ENCODE measurements at regions not wholly inside any gene's neighbourhood (a gene's known extent, or its start where the extent isn't known, plus 50 kb on each side); places are given as distances from the start of the nearest gene placed in this dataset.

- H3K27me3 ChIP-seq (ENCODE audit: control insufficient read depth, insufficient read depth, low read length) = no peaks in the 10 kb centered on the region
- no peak overlapping the region for H3K27ac ChIP-seq (ENCODE audit: low read length)
- peaks cover 21% of the 10 kb centered on the region for H3K4me1 ChIP-seq (ENCODE audit: control insufficient read depth, low read depth, low read length)
- H3K36me3 ChIP-seq (ENCODE audit: control insufficient read depth, low read depth, low read length) = no peaks in the 10 kb centered on the region
- H3K9me3 ChIP-seq (ENCODE audit: control insufficient read depth, low read depth, low read length) = no peaks in the 10 kb centered on the region
- H3K9ac ChIP-seq (ENCODE audit: low read length) = no peak overlapping the region
- no peak overlapping the region for H3K4me3 ChIP-seq (ENCODE audit: low read length)
These were observed 105.9 kb upstream of the TARS1 start for GRCh38 chr5:33334829-33335228.

DNA sequence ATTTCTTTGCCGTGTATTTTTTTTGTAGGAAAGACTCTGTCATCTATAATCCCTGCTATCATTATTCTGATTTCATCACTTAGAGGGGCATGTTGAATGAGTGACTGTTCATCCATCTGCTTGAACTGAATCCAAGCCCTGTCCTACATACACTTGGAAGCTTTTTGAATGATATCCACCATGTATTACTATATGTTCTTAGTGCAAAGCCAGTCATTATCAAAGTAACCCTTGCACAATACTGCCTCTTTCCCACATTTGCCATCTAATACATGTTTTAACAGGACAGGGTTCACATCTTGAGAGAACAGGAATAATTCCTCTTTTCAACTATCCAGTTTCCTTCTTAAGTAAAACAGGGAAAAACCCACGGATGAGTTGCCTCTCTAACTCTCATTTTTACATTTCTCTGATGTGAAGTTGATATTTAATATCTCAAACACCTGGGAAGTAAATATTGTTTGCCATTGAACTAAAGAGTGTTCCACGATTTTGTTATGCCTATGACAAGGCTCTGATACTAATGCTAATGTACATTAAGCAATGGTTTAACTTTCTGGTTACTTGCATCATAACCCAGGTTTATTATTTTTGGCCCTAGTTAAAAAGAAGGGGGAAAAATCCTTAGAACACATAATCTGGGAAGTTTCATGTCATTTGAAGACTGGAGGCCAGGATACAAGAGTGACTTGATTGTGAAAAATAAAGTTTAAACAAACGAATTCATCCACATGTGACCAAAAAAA is 103.7 kb upstream of the TARS1 start:
- Histone ChIP-seq H3K4me3 (ENCODE audit: low read length) (no peak overlapping the region), H3K36me3 (ENCODE audit: control insufficient read depth, low read depth, low read length) (no peaks in the 10 kb centered on the region), H3K4me1 (ENCODE audit: control insufficient read depth, low read depth, low read length) (peaks cover 33% of the 10 kb centered on the region), H3K9me3 (ENCODE audit: control insufficient read depth, low read depth, low read length) (no peaks in the 10 kb centered on the region), H3K27me3 (ENCODE audit: control insufficient read depth, insufficient read depth, low read length) (no peaks in the 10 kb centered on the region), H3K9ac (ENCODE audit: low read length) (no peak overlapping the region), H3K27ac (ENCODE audit: low read length) (no peak overlapping the region)

- no peak overlapping the region for H3K9ac ChIP-seq (ENCODE audit: low read length)
- no peaks in the 10 kb centered on the region for H3K27me3 ChIP-seq (ENCODE audit: control insufficient read depth, insufficient read depth, low read length)
- peaks cover 33% of the 10 kb centered on the region for H3K4me1 ChIP-seq (ENCODE audit: control insufficient read depth, low read depth, low read length)
- H3K36me3 ChIP-seq (ENCODE audit: control insufficient read depth, low read depth, low read length) = no peaks in the 10 kb centered on the region
- no peaks in the 10 kb centered on the region for H3K9me3 ChIP-seq (ENCODE audit: control insufficient read depth, low read depth, low read length)
- no peak overlapping the region for H3K27ac ChIP-seq (ENCODE audit: low read length)
- H3K4me3 ChIP-seq (ENCODE audit: low read length) = no peak overlapping the region
These were observed 103.2 kb upstream of the TARS1 start for GRCh38 chr5:33337637-33337992.

DNA sequence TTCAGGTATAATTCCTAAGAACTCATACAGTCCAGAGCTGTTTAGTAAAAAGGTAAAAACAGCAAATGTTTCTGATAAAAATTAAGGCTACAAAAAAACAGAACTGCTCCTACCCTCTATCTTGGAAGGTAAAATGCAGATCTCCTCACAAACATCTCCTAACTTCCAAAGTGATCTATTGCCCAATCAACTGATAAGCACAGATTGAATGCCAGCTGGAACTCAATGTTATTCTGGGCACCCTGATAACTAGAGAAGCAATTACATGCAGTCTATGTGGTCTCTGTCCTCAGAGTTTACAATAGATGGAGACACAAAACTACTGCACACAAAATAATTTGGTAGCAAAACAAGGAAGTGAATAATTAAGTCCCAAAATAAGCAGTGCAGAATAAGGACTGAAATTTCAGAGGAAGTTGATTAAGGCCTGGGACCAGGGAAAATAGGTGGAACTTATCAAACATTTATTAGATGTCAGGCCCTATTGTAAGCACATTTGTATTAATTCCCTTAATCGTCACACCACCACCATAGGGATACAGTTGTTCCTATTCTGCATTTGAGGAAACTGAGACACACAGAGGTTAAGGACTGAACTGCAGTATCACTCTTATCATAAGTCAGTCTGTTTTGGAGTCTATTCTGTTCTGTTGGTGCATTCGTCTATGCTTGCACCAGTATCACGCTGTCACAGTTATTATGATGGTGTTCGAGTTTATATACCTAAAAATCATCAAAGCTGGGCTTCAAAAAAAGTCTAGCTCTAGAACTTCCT is 102.2 kb upstream of the TARS1 start:
- Histone ChIP-seq H3K9me3 (ENCODE audit: control insufficient read depth, low read depth, low read length) (no peaks in the 10 kb centered on the region), H3K9ac (ENCODE audit: low read length) (no peak overlapping the region), H3K36me3 (ENCODE audit: control insufficient read depth, low read depth, low read length) (no peaks in the 10 kb centered on the region), H3K4me1 (ENCODE audit: control insufficient read depth, low read depth, low read length) (peaks cover 33% of the 10 kb centered on the region), H3K27me3 (ENCODE audit: control insufficient read depth, insufficient read depth, low read length) (no peaks in the 10 kb centered on the region), H3K4me3 (ENCODE audit: low read length) (no peak overlapping the region), H3K27ac (ENCODE audit: low read length) (no peak overlapping the region)

GRCh38 chr5:33339413-33339812 is 101.4 kb upstream of the TARS1 start:
- no peak overlapping the region for H3K4me3 ChIP-seq (ENCODE audit: low read length)
- H3K9ac ChIP-seq (ENCODE audit: low read length) = peak overlapping the region; percentile 17
- H3K27me3 ChIP-seq (ENCODE audit: control insufficient read depth, insufficient read depth, low read length) = no peaks in the 10 kb centered on the region
- H3K4me1 ChIP-seq (ENCODE audit: control insufficient read depth, low read depth, low read length) = peaks cover 33% of the 10 kb centered on the region
- H3K9me3 ChIP-seq (ENCODE audit: control insufficient read depth, low read depth, low read length) = no peaks in the 10 kb centered on the region
- H3K27ac ChIP-seq (ENCODE audit: low read length) = peak overlapping the region; percentile 17
- no peaks in the 10 kb centered on the region for H3K36me3 ChIP-seq (ENCODE audit: control insufficient read depth, low read depth, low read length)

DNA sequence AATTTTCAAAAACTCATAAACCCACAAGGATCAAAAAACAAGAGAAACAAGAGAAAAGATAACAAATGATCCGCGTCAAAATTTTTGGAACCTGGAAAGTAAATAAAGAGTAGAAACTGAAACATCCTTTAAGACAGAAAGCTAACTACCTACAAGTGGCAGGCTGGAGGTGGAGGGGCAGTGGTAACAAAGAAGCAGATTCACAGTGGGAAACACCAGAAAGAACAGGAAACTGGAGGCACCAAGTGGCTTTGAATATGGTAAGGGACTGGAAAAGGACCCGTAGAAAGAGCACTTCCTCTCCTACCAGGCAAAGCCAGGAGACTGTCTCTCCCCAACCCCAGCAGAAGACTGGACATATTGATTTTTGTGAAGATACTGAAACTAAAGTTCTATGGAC is 100.6 kb upstream of the TARS1 start:
- Histone ChIP-seq H3K27ac (ENCODE audit: low read length) (peak overlapping the region; percentile 66), H3K4me3 (ENCODE audit: low read length) (peak overlapping the region; percentile 16), H3K36me3 (ENCODE audit: control insufficient read depth, low read depth, low read length) (no peaks in the 10 kb centered on the region), H3K9me3 (ENCODE audit: control insufficient read depth, low read depth, low read length) (no peaks in the 10 kb centered on the region), H3K4me1 (ENCODE audit: control insufficient read depth, low read depth, low read length) (peaks cover 33% of the 10 kb centered on the region), H3K27me3 (ENCODE audit: control insufficient read depth, insufficient read depth, low read length) (no peaks in the 10 kb centered on the region), H3K9ac (ENCODE audit: low read length) (peak overlapping the region; percentile 17)

DNA sequence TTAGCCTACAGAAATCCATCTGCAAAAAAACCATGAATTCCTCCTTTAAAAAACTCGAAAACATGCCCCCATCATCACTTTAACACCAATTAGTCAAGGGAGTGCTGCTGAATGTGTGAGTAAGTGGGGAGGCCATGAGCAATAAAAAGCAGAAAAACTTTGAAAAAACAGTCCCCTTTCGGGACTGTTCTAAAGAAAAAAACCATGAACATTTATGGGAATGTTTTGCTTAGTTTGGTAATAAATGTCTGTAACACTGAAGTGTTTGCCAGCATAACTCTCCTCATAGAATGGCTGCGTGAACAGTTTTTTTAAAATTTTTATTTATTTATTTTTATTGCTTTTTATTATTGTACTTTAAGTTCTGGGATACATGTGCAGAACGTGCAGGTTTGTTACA is 99.4 kb upstream of the TARS1 start:
- H3K27me3 ChIP-seq (ENCODE audit: control insufficient read depth, insufficient read depth, low read length) = no peaks in the 10 kb centered on the region
- no peak overlapping the region for H3K9ac ChIP-seq (ENCODE audit: low read length)
- no peak overlapping the region for H3K4me3 ChIP-seq (ENCODE audit: low read length)
- H3K4me1 ChIP-seq (ENCODE audit: control insufficient read depth, low read depth, low read length) = peaks cover 33% of the 10 kb centered on the region
- H3K36me3 ChIP-seq (ENCODE audit: control insufficient read depth, low read depth, low read length) = no peaks in the 10 kb centered on the region
- no peaks in the 10 kb centered on the region for H3K9me3 ChIP-seq (ENCODE audit: control insufficient read depth, low read depth, low read length)
- no peak overlapping the region for H3K27ac ChIP-seq (ENCODE audit: low read length)

DNA sequence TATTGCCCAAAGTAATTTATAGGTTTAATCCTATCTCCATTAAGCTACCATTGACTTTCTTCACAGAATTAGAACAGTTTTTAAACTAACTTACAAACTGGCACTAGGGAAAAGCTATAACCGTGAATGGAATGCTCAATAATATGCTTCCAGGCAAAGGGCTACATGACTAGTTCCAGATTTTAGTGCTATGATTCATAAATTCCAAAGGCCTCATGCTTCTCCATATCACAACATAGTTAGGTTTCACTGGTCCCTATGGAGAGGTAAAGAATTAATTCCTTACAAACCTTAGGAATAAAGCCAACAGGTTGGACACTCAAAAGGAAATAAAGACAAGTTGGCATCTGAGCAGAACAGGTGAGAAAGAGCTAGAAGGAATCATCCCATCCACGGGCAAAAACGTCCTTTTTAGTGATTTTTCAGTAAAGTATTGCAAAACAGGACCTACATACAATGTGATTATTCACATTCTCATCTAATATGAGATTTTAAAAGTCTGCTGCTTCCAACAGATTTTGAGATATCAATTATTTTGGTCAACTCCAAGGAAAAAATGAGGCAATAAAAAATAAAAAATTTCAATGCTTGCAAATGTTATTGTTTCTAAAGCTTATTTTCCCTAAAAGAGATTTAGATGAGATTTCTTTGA is 97.0 kb upstream of the TARS1 start:
- H3K9ac ChIP-seq (ENCODE audit: low read length) = no peak overlapping the region
- H3K4me1 ChIP-seq (ENCODE audit: control insufficient read depth, low read depth, low read length) = peaks cover 21% of the 10 kb centered on the region
- no peaks in the 10 kb centered on the region for H3K9me3 ChIP-seq (ENCODE audit: control insufficient read depth, low read depth, low read length)
- no peak overlapping the region for H3K27ac ChIP-seq (ENCODE audit: low read length)
- no peak overlapping the region for H3K4me3 ChIP-seq (ENCODE audit: low read length)
- no peaks in the 10 kb centered on the region for H3K36me3 ChIP-seq (ENCODE audit: control insufficient read depth, low read depth, low read length)
- no peaks in the 10 kb centered on the region for H3K27me3 ChIP-seq (ENCODE audit: control insufficient read depth, insufficient read depth, low read length)

GRCh38 chr5:33346534-33346933 is 94.2 kb upstream of the TARS1 start:
- Histone ChIP-seq H3K27ac (ENCODE audit: low read length) (no peak overlapping the region), H3K4me1 (ENCODE audit: control insufficient read depth, low read depth, low read length) (no peaks in the 10 kb centered on the region), H3K27me3 (ENCODE audit: control insufficient read depth, insufficient read depth, low read length) (no peaks in the 10 kb centered on the region), H3K36me3 (ENCODE audit: control insufficient read depth, low read depth, low read length) (no peaks in the 10 kb centered on the region), H3K9me3 (ENCODE audit: control insufficient read depth, low read depth, low read length) (no peaks in the 10 kb centered on the region), H3K4me3 (ENCODE audit: low read length) (no peak overlapping the region), H3K9ac (ENCODE audit: low read length) (no peak overlapping the region)

DNA sequence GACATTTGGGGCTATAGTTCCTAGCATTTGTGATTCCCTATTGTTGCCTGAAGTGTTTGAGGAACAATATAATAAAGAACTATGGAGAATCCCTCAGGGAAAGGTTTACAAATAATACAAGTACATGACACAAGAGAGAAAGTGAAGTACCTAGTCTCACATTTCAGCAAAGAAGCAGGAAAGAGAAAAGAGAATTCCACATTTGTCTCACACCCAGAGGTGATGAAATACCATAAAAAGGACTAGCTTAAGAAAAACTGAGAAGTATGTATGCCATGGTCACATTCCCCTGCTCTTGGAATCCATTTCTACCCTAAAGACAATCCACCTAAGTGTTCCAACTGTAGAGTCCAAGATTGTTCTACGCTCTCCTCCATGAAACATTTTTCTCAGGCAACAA is 79.0 kb upstream of the TARS1 start:
- H3K27ac ChIP-seq (ENCODE audit: low read length) = no peak overlapping the region
- no peaks in the 10 kb centered on the region for H3K36me3 ChIP-seq (ENCODE audit: control insufficient read depth, low read depth, low read length)
- no peak overlapping the region for H3K9ac ChIP-seq (ENCODE audit: low read length)
- no peaks in the 10 kb centered on the region for H3K4me1 ChIP-seq (ENCODE audit: control insufficient read depth, low read depth, low read length)
- H3K27me3 ChIP-seq (ENCODE audit: control insufficient read depth, insufficient read depth, low read length) = no peaks in the 10 kb centered on the region
- no peak overlapping the region for H3K4me3 ChIP-seq (ENCODE audit: low read length)
- peaks cover 3% of the 10 kb centered on the region for H3K9me3 ChIP-seq (ENCODE audit: control insufficient read depth, low read depth, low read length)

DNA sequence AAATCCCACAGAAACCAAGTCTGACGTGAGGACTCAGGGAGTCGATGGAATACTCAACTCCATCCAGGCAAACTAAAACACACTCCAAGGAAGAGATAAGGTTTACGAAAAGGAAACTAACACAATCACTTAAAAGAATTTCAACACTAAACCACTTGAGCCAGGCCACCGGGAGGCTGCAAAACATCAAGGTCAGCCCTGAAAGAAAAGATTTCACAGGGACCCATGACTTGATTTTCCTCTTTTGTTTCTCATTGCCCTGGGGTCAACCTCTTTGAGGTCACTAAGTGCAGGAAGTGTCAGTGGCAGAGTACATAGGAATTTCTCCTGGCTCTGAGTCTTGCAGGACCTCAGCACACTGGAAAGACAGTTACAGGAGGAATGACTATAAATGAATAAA is 77.8 kb upstream of the TARS1 start:
- no peak overlapping the region for H3K9ac ChIP-seq (ENCODE audit: low read length)
- H3K4me1 ChIP-seq (ENCODE audit: control insufficient read depth, low read depth, low read length) = no peaks in the 10 kb centered on the region
- no peaks in the 10 kb centered on the region for H3K27me3 ChIP-seq (ENCODE audit: control insufficient read depth, insufficient read depth, low read length)
- H3K9me3 ChIP-seq (ENCODE audit: control insufficient read depth, low read depth, low read length) = peaks cover 3% of the 10 kb centered on the region
- H3K4me3 ChIP-seq (ENCODE audit: low read length) = no peak overlapping the region
- H3K27ac ChIP-seq (ENCODE audit: low read length) = no peak overlapping the region
- H3K36me3 ChIP-seq (ENCODE audit: control insufficient read depth, low read depth, low read length) = no peaks in the 10 kb centered on the region
